H1 (cell line): ENCODE measurements at regions not wholly inside any gene's neighbourhood (a gene's known extent, or its start where the extent isn't known, plus 50 kb on each side); places are given as distances from the start of the nearest gene placed in this dataset.

ENCODE experiments used
- CTCF ChIA-PET: fragments of 300-600 bp; sonication (Branson Sonifier 250); formaldehyde crosslinking; loops from one replicate; lab custom pipeline; 2021; ENCODE audit not compliant: partially characterized antibody; lab: Charles Lee
- POLR2A ChIA-PET: fragments of 300-600 bp; sonication (Branson Sonifier 250); formaldehyde crosslinking; loops from one replicate; lab custom pipeline; 2021; ENCODE audit warnings: inconsistent platforms; ENCODE audit not compliant: partially characterized antibody; lab: Charles Lee
- DNase-seq, 2 experiments: peaks; one replicate each; pipeline versions ENCODE4 v3.0.0 to v3.0.0-alpha.2; 2010 to 2022; ENCODE audit warnings: low spot score in 2 of 2, low read depth in 1 of 2, mixed read lengths in 1 of 2
- FAIRE-seq: peaks from 2 replicates; lab custom pipeline; 2011; peaks lifted over from hg19 to GRCh38; lab: Jason Lieb, UNC
- H2AFZ ChIP-seq: 2 replicates; pipeline ENCODE4 v1.8.1; 2012; ENCODE audit warnings: low read length, inconsistent platforms
- H2AK5ac ChIP-seq: 2 replicates; pipeline ENCODE4 v1.6.1; 2013; ENCODE audit warnings: low read depth, low read length
- H2BK120ac ChIP-seq: replicated peaks from 2 replicates; pipeline ENCODE3; 2013; ENCODE audit warnings: low read depth, low read length, inconsistent platforms
- H2BK12ac ChIP-seq: 2 replicates; pipeline ENCODE4 v1.6.1; 2013; ENCODE audit warnings: low read depth, low read length
- H2BK15ac ChIP-seq: 2 replicates; pipeline ENCODE4 v1.6.1; 2013; ENCODE audit warnings: low read length
- H2BK20ac ChIP-seq: 2 replicates; pipeline ENCODE4 v1.6.1; 2013; ENCODE audit warnings: low read length
- H2BK5ac ChIP-seq: 2 replicates; pipeline ENCODE4 v1.6.1; 2013; ENCODE audit warnings: low read depth, low read length
- H3K14ac ChIP-seq: 2 replicates; pipeline ENCODE4 v1.6.1; 2013; ENCODE audit warnings: inconsistent platforms; ENCODE audit not compliant: insufficient read length
- H3K18ac ChIP-seq: 2 replicates; pipeline ENCODE4 v1.6.1; 2013; ENCODE audit warnings: low read length; ENCODE audit errors: extremely low read depth
- H3K23ac ChIP-seq: 2 replicates; pipeline ENCODE4 v1.6.1; 2013; ENCODE audit warnings: inconsistent platforms; ENCODE audit not compliant: insufficient read length
- H3K23me2 ChIP-seq: 2 replicates; pipeline ENCODE4 v1.6.1; 2013; ENCODE audit warnings: low read depth, low read length
- H3K27ac ChIP-seq: 2 replicates; pipeline ENCODE4 v1.6.1; 2011; ENCODE audit warnings: low read depth, low read length, inconsistent platforms
- H3K27me3 ChIP-seq, 4 experiments: replicated peaks in 1 of 4; 1 replicate in 1 of 4; 2 replicates in 3 of 4; pipeline versions ENCODE4 v1.6.1 to v1.8.1; 2011 to 2013; ENCODE audit warnings: low read length in 3 of 4, mild to moderate bottlenecking in 3 of 4, inconsistent platforms in 2 of 4, mixed read lengths in 2 of 4, moderate library complexity in 1 of 4; ENCODE audit not compliant: control insufficient read depth in 3 of 4, insufficient read depth in 3 of 4; ENCODE audit errors: extremely low read depth in 1 of 4
- H3K36me3 ChIP-seq, 4 experiments: 2 replicates each; pipeline versions ENCODE4 v1.6.1 to v1.8.1; 2011 to 2013; ENCODE audit warnings: mild to moderate bottlenecking in 4 of 4, low read length in 3 of 4, moderate library complexity in 2 of 4, control low read depth in 1 of 4, inconsistent platforms in 1 of 4; ENCODE audit not compliant: insufficient read depth in 4 of 4, control insufficient read depth in 2 of 4
- H3K4ac ChIP-seq: replicated peaks from 2 replicates; pipeline ENCODE3; 2013; ENCODE audit warnings: low read length, low read depth, mixed read lengths, inconsistent platforms; ENCODE audit not compliant: insufficient read length
- H3K4me1 ChIP-seq, 4 experiments: replicated peaks in 1 of 4; 1 replicate in 1 of 4; 2 replicates in 3 of 4; pipeline versions ENCODE4 v1.6.1 to v1.8.1; 2011 to 2013; ENCODE audit warnings: low read length in 3 of 4, inconsistent platforms in 2 of 4, mixed read lengths in 1 of 4; ENCODE audit not compliant: insufficient read depth in 4 of 4, control insufficient read depth in 3 of 4
- H3K4me2 ChIP-seq, 2 experiments: 2 replicates each; pipeline versions ENCODE4 v1.6.1 to v1.8.1; 2011 to 2013; ENCODE audit warnings: low read depth in 2 of 2, low read length in 2 of 2, control low read depth in 1 of 2, inconsistent platforms in 1 of 2, mild to moderate bottlenecking in 1 of 2; ENCODE audit not compliant: insufficient read depth in 1 of 2
- H3K4me3 ChIP-seq, 4 experiments: fragments of 200-600, 300-600 bp in 1 of 4; sonication (generic), shearing (Covaris generic), sonication (Bioruptor Twin) in 1 of 4; 2 replicates each; pipeline versions ENCODE4 v1.5.1 to v1.8.1; 2011 to 2016; ENCODE audit warnings: low read length in 4 of 4, low read depth in 3 of 4, control low read depth in 2 of 4, inconsistent platforms in 2 of 4, mild to moderate bottlenecking in 2 of 4, mixed read lengths in 1 of 4, moderate library complexity in 1 of 4; ENCODE audit not compliant: insufficient read depth in 2 of 4; ENCODE audit errors: extremely low read depth in 1 of 4
- H3K56ac ChIP-seq: replicated peaks from 2 replicates; pipeline ENCODE3; 2013; ENCODE audit warnings: low read depth, mild to moderate bottlenecking, mixed read lengths, low read length, inconsistent platforms; ENCODE audit not compliant: insufficient read length
- H3K79me1 ChIP-seq: 2 replicates; pipeline ENCODE4 v1.6.1; 2013; ENCODE audit warnings: low read depth, low read length, control low read depth
- H3K79me2 ChIP-seq, 2 experiments: 2 replicates each; pipeline versions ENCODE4 v1.6.1 to v1.8.1; 2012 to 2013; ENCODE audit warnings: low read length in 2 of 2, mild to moderate bottlenecking in 2 of 2, inconsistent platforms in 1 of 2; ENCODE audit not compliant: insufficient read depth in 2 of 2, control insufficient read depth in 1 of 2
- H3K9ac ChIP-seq, 4 experiments: replicated peaks in 1 of 4; 1 replicate in 1 of 4; 2 replicates in 3 of 4; pipeline versions ENCODE4 v1.6.1 to v1.8.1; 2011 to 2013; ENCODE audit warnings: low read depth in 3 of 4, low read length in 3 of 4, control low read depth in 2 of 4, mild to moderate bottlenecking in 2 of 4, moderate library complexity in 2 of 4, inconsistent platforms in 1 of 4; ENCODE audit errors: extremely low read depth in 1 of 4
- H3K9me3 ChIP-seq, 2 experiments: 2 replicates each; pipeline versions ENCODE4 v1.6.1 to v1.8.1; 2012 to 2013; ENCODE audit warnings: mild to moderate bottlenecking in 2 of 2, moderate library complexity in 2 of 2, control low read depth in 1 of 2, inconsistent platforms in 1 of 2, low read depth in 1 of 2, low read length in 1 of 2, mixed read lengths in 1 of 2; ENCODE audit not compliant: insufficient read depth in 2 of 2
- H4K20me1 ChIP-seq, 2 experiments: replicated peaks in 1 of 2; 2 replicates each; pipeline versions ENCODE3 to v1.8.1; 2011 to 2013; ENCODE audit warnings: inconsistent platforms in 2 of 2, low read length in 2 of 2, mild to moderate bottlenecking in 1 of 2; ENCODE audit not compliant: insufficient read depth in 2 of 2, control insufficient read depth in 1 of 2
- H4K5ac ChIP-seq: 2 replicates; pipeline ENCODE4 v1.6.1; 2013; ENCODE audit warnings: low read length, low read depth, mixed read lengths, inconsistent platforms; ENCODE audit not compliant: insufficient read length
- H4K8ac ChIP-seq: 2 replicates; pipeline ENCODE4 v1.8.0; 2013; ENCODE audit warnings: mild to moderate bottlenecking, moderate library complexity, low read length, inconsistent platforms; ENCODE audit not compliant: insufficient read depth; ENCODE audit errors: extremely low read depth
- H4K91ac ChIP-seq: replicated peaks from 2 replicates; pipeline ENCODE3; 2013; ENCODE audit warnings: low read length, mixed read lengths, inconsistent platforms; ENCODE audit not compliant: insufficient read length
- CEBPB ChIP-seq: IDR thresholded peaks from 2 replicates; pipeline ENCODE4 v1.6.1; 2012; ENCODE audit warnings: low read depth, low read length
- GTF2F1 ChIP-seq: IDR thresholded peaks from 2 replicates; pipeline ENCODE4 v1.6.1; 2012; ENCODE audit warnings: low read depth, low read length, improper control_type of control experiment, borderline replicate concordance
- JUND ChIP-seq: IDR thresholded peaks from 2 replicates; pipeline ENCODE4 v1.6.1; 2011; ENCODE audit warnings: mild to moderate bottlenecking, improper control_type of control experiment, low read length
- WGBS, 2 experiments: shearing (Covaris generic) in 1 of 2; methylation state at CpG; one replicate each; pipeline versions ENCODE4 v1.1.6 to v1.1.7; 2013 to 2015; ENCODE audit warnings: low lambda C conversion rate in 2 of 2, mixed read lengths in 2 of 2, inconsistent platforms in 1 of 2, low coverage in 1 of 2, missing lambda C conversion rate in 1 of 2; ENCODE audit not compliant: insufficient replicate concordance in 2 of 2, insufficient coverage in 1 of 2, insufficient read length in 1 of 2; ENCODE audit errors: extremely low coverage in 1 of 2, missing lambda C conversion rate in 1 of 2; 5-methylcytosine and 5-hydroxymethylcytosine counted together
- TF ChIP-seq, protein P1 (sequence below): IDR thresholded peaks from 2 replicates; pipeline ENCODE4 v1.6.1; 2011; ENCODE audit warnings: low read depth, mild to moderate bottlenecking, low read length; ENCODE audit not compliant: insufficient read depth

DNA sequence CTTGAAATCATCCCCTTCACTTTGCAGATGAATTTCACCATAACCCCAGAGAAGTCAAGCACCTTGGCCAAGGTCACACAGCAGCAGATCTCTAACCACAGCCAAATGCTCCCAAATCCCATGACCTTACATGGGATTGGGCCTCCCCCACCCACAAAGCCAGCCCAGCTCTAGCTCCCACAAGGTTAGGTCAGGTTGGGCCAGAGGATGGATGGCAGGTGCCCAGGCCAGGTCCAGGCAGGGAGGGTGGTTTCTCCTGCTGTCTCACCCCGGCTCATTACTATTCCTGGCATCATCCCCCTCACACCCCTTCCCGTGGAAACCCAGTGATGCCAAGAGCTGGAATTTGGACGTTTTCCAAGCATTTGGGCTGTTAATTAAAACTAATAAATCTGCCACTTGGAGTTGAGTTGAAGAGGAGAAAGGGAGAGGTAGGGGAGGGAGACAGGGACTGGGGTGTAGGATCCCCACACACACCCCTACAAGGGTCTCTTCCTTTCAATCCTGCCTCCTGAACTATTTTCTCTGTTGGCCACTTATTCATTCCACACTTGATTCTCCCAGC lies 181.6 kb downstream of the TMEM132E start:
- Histone ChIP-seq H4K8ac (no peak overlapping the region), H3K18ac (no peak overlapping the region), H2BK5ac (no peak overlapping the region), H2AK5ac (no peak overlapping the region), H2AFZ (no peak overlapping the region), H4K20me1 (no peaks in the 10 kb centered on the region), H2BK20ac (no peak overlapping the region), H3K9me3 (no peaks in the 10 kb centered on the region), H3K56ac (no peak overlapping the region), H4K91ac (no peak overlapping the region), H3K4me2 (no peak overlapping the region), H2BK120ac (no peak overlapping the region), H3K79me2 (no peaks in the 10 kb centered on the region), H2BK12ac (no peak overlapping the region), H2BK15ac (no peak overlapping the region), H3K23ac (no peak overlapping the region), H3K4ac (no peak overlapping the region), H3K27ac (no peak overlapping the region), H3K27me3 (no peaks in the 10 kb centered on the region), H3K9ac (no peak overlapping the region), H4K5ac (no peak overlapping the region), H3K36me3 (no peaks in the 10 kb centered on the region; a peak in 1 of 8 replicates), H3K4me1 (peaks cover 3 to 15% (median 11%) of the 10 kb centered on the region in 4 experiments), H3K4me3 (no peak overlapping the region), H3K23me2 (no peaks in the 10 kb centered on the region), H3K79me1 (no peaks in the 10 kb centered on the region), H3K14ac (no peak overlapping the region)
- DNase-seq, result no peak
- 90% methylated on average over 3 of the region's 3 CpGs; no CpG with 5 or more reads in 1 of the 2 experiments for WGBS, 2 experiments
- ChIA-PET CTCF (interaction anchor here (1.6 kb wide), 1 partner anchor 176 kb away, joined by 5 read pairs; no protein-coding TSS in a partner anchor), POLR2A (no interaction called here)
- no peak for FAIRE-seq
- TF ChIP-seq CEBPB (no peak), GTF2F1 (no peak), JUND (no peak)
- TF ChIP-seq, protein P1, sequence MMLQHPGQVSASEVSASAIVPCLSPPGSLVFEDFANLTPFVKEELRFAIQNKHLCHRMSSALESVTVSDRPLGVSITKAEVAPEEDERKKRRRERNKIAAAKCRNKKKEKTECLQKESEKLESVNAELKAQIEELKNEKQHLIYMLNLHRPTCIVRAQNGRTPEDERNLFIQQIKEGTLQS, result no peak
